GM04504 (cell line): ENCODE measurements at regions not wholly inside any gene's neighbourhood (a gene's known extent, or its start where the extent isn't known, plus 50 kb on each side); places are given as distances from the start of the nearest gene placed in this dataset.
"Not testable (repeated sequence)": the region's sequence is repeated elsewhere in the genome, so short reads cannot be mapped to it uniquely, and the experiment has no call there.

Source experiments
- DNase-seq: peaks from one replicate; pipeline ENCODE4 v3.0.0-alpha.2; 2012; ENCODE audit warnings: low read depth

DNA sequence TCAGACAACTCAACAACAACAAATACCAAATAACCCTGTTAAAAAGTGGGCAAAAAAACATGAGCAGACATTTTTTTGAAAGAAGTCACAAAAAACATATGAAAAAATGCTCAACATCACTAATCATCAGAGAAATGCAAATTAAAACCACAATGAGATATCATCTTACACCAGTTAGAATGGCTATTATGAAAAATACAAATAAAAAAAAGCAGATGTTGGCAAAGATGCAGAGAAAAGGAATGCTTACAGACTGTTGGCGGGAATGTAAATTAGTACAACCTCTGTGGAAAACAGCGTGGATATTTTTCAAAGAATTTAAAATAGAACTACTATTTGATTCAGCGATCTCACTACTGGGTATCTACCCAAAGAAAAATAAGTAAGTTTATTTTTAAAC is 114.0 kb downstream of the SLC38A4 start:
- DNase-seq = peak; percentile 27

DNA sequence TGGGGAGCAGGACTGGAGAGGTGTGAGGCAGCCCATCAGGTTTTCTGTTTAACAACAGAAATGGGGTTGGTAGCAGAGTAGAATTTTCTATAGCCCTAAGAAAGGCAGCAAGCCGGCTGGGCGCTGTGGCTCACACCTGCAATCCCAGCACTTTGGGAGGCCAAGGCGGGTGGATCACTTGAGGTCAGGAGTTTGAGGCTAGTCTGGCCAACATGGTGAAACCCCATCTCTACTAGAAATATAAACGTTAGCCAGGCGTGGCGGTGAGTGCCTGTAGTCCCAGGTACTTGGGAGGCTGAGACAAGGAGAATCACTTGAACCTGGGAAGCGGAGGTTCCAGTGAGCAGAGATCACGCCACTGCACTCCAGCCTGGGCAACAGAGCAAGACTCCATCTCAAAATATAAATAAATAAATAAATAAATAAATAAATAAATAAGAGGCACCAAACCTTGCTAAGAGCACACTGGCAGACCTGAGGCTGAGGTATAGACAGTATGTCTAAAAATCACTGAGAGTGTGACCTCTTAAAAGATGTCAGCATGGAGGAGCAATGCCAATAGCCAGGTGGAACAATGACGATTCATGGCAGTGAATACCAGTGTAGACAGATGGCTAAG is 115.6 kb downstream of the SLC38A4 start:
- no peak for DNase-seq

DNA sequence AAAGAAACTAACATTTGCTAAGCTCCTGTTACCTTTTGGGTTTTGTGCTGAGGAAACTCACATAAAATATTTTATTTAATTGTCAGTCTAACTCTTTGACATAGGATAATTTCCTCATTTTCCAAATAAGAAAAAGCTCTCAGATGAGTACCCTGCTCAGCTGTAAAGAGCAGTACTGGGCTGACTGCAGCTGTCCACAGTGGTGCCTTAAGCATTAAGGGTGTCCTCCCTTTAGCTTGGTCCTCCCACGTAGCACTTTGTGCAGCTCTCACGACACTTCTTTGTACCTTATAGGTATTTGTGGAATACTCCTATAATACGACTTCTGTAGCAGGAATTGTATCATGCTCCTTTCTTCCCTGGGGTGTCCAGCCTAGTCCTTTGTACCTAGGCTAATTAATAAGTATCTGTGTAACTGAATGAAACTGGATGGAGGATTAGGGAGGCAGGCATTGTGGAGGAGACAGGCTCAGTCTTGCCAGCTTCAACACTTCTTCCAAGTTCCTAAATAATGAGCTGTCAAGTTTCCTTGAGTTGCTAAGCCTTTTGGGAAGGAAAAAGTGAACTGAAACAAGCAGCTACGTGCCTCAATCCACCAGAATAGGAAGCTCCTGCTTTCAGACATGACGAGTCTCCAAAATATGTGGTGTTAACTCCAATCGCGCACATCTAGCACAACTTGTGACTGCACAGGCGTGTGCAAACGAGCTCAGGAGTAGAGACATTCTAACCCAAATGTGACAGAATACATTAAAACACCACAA is 123.0 kb downstream of the SLC38A4 start:
- no peak for DNase-seq

DNA sequence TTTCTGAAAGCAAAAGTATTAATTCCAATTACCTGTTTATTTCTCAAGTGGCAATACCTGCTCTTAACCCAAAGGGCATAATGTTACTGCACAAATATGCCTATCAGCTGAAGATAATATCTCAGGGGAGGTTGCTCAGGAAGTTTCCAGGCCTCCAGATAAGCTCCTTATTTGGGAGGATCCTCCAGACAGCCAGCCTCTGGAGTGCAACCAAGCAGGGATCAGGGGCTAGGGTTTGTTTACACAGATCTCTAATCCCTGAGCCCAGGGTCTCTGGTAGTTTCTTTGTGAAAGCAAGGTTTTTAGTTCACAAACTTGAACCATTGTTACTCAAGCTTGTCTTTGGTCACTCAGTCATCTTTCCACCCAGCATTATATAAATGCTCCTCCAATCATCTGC is 124.4 kb downstream of the SLC38A4 start:
- DNase-seq = no peak

DNA sequence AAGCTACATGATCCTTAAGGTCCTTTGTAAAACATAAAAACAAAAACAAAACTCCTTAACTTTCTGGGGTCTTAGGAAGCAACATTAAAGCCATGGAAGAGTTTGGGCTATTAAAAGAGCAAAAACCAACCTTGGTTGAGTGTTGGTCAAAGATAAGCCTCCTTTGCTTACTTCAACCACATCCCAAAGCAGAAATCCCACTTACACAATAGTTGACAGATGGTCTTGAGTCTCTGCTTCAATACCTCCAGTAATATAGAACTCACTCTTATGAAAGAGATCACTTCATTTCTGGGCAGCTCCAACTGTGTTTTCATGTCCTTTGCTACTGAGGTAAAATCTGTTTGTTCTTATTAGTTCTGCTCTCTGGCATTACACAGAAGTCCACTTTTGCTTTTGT is 125.8 kb downstream of the SLC38A4 start:
- DNase-seq = no peak

DNA sequence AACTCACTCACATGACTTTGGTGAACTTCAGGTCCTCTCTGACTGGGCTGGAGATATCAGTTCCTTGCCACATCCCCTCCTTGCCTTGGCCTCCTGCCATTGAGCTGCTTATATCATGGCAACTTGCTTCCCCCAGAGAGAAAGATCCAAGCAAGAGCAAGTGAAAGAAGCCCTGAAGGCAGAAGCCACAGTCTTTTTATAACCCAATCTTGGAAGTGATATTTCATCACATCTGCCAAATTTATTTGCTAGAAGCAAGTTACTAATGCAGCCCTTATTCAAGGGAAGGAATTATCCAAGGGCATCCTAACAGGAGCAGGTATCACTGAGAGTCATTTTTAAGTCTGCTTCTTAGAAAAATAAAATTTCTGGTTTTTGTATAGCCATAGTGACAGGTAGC is 127.8 kb downstream of the SLC38A4 start:
- DNase-seq = no peak

DNA sequence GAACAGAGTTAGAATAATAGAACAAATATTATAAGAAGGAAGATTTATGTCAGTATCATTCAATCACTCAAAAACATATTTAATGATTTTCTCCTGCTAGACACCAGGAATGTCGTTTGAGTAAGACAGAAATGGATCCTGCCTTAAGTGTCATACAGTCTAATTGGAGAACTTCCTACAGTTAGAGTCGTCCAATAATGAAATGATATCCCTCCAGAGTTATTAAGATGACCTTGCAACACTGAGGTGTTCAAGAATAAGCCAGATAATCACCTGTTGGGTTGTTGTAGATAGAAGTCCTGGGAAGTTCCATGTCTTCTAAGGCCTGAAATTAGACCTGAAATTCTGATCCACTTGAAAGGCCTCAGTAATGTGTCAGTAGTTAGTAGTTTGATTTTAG is 132.3 kb downstream of the SLC38A4 start:
- no peak for DNase-seq

DNA sequence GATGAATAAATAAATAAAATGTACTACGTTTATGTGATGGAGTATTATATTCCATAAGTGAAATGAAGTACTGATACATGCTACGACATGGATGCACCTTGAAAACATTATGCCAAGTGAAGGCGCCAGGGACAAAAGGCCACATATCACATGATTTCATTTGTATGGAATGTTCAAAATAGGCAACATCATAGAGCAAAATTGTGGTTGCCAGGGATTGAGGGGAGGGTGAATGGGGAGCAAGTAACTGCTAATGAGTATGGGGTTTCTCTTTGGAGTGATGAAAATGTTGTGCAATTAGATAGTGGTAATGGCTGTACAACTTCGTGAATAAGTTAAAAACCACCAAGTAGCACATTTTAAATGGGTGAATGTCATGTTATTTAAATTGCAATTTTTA is 132.8 kb downstream of the SLC38A4 start:
- DNase-seq = no peak

DNA sequence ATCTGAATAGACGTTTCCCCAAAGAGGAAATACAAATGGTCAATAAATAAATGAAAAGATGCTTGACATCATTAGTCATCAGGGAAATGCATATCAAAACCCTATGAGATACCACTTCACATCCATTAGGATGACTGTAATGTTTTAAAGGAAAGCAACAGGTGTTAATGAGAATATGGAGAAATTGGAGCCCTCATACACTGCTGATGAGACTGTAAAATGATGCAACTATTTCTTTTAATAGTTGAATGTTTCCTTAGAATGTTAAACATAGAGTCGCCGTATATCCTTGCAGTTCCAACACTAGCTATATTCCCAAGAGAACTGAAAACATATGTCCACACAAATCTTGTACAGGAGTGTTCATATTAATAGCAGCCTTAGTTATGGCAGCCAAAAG is 133.2 kb downstream of the SLC38A4 start:
- no peak for DNase-seq

DNA sequence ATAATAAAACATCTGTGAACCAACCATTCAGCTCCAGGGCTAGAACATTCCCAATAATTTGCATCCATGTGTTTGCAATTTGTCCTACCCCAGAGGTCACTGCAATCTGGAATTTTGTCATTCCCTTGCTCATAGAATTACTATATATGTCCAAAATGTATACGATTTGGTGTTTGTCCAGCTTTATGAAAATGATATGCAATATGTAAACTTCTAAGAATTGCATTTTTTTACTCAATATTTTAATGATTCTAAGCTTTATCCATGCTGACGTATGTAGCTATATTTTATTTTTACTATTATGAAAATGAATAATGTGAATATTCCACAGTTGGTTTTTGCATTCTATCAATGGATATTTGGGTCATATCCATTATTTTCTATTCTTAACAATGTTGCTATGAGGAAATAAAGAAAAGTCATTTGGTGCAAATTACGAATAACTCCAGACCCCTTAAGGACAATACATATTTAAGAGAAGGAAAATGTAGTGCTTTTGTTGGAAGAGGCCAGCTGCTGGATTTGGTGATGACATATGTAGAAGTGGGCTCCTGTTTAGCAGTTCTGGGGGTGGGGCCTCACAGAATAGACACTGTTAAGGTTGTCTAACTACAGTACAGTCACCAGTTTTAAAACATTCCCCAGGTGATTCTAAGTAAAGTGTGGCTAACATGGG is 139.4 kb downstream of the SLC38A4 start:
- DNase-seq = no peak

DNA sequence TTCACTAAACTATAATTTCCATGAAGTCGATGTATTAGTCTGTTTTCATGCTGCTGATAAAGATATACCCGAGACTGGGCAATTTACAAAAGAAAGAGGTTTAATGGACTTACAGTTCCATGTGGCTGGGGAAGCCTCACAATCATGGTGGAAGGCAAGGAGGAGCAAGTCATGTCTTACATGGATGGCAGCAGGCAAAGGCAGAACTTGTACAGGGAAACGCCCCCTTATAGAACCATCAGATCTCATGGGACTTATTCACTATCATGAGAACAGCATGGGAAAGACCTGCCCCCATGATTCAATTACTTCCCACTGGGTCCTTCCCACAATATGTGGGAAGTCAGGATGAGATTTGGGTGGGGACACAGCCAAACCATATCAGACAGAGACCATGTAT is 141.6 kb downstream of the SLC38A4 start:
- not testable (repeated sequence) for DNase-seq

DNA sequence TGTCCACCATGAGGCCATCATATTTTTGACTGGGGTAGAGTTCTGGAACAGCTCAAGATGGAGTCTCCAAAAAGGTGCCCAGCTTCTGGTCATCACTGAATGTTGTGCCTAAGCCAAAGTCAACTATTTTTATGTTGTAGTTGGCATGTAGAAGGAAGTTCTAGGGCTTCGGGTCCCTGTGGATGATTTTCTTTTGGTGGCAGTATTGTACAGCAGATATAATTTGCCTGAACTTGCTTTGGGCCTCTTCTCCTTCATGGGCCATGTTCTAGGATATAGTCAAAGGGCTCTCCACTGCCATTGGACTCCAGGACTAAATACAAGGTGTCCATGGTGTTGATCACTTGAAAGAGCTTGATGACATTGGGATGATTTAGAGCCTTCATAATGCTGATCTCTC is 143.6 kb downstream of the SLC38A4 start:
- no peak for DNase-seq

DNA sequence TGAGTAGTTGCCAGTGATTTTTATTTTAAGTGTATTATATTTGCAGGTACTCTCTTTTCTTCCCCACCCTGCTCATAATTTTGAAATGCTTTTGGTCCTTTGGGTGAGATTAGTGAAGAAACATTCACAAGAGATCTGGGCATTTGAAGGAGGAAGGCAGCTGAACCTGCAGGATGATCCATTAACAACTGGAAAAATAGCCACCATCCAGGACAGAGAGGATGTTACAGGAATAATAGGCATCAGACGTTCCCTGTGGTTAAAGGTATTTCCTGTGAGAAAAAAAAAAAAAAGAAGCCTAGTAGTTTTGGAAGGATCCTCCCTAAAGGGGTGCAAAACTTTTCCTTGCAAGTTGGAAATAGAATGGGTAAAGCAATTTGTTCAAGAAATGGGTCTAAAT is 145.3 kb downstream of the SLC38A4 start:
- DNase-seq = no peak

DNA sequence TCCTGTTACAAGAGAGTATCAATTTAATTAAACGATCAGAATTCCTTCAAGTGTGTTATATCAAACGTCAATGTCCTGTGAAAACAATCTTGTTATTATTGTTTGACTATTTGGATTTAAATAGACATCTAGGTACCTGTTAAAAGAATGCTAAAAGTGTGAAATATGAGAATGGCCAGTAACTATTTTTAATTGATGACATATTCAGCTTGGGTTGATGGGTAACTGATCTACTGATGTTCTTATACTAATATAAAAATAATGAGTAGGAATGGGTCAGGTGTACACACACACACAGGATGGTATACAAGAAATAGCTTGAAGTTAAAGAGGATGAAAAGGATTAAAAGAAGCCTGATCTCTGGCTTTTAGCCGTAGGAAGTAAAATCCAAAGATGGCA is 146.0 kb downstream of the SLC38A4 start:
- DNase-seq = no peak

DNA sequence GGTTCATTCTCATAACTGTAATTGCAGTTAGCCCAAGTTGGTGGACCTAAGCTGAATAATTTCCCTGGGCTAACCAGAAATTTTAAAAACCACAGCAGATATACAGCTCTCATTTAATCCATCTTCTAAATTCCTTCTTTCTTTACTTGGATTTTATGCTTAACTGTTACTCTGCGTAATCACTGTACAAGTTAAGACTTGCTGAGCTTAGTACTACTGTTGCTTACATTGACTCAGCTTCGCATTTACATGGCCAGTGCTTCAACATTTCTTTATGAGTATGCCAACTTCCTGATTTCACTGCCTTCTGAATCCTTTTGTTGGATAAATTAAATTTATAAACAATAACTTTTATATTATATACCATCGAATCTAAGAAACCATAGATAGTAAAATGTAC is 147.4 kb downstream of the SLC38A4 start:
- DNase-seq = no peak

DNA sequence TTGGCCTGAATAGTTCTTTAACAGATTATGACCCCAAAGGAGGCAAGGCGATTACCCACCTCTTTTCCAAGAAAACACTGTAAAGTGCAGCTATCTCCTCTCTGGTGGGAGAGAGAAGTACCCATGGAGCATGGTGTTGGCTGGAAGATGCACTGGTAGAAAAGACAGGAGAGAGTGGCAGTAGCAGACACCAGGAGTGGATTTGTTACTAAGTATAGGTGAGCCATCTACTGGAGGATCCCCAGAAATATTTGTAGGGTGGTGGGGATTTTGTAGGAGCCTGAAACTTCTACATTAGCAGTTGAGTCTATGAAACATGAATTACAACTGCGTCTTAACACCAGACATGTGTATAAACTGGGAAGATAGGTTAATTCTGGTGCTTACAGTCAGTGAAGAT is 148.0 kb downstream of the SLC38A4 start:
- DNase-seq = no peak

DNA sequence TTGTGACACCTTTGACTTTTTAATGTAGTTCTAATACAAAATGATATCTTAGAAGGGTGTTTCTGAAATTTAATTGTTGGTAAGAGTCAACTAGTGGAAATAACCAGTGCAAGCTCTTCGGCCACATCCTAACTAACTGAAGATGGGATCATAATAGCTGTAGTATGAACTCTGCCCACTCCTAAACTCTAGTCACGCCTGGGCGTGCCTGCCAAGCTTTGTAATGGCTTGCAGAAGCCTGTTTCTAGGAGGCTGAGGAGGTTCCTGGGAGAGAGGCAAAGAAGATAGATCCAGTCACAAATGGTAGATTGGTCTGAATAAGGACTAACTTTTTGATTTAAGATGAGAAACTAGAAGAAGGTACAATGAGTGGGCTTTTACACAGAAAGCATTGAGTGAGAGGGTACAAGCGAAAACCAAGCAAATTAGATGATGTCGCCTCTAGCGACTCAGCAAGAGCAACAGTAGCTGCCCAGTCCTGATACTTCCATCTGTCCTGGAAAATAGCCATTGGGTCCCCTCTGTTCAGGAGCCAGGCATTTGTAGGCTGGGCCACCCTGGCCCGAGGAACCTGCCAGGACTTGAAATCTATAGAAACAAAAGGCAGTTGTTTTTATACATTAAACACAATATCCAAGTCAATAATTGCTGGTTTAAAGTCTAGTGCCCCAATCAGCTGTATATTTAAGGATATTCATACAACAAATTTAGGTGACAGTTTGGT is 148.8 kb downstream of the SLC38A4 start:
- DNase-seq = no peak

DNA sequence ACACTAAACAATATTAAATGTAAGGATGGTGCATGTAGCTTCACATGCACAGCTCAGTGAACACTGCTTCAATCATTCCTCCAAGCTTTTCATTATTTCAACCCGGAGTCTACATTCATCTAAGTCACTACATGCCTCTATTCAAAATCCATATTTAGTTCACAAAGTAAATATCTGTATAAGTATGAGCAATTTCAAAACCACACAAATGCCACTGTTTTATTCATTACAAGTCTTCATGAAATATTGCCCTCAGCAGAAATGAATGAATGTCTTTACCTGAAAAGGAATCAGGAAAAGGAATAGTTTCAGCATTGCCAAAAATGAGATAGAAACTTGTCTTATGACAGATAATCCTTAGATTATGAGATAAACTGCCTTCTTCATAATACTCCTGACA is 149.4 kb downstream of the SLC38A4 start:
- DNase-seq = no peak

DNA sequence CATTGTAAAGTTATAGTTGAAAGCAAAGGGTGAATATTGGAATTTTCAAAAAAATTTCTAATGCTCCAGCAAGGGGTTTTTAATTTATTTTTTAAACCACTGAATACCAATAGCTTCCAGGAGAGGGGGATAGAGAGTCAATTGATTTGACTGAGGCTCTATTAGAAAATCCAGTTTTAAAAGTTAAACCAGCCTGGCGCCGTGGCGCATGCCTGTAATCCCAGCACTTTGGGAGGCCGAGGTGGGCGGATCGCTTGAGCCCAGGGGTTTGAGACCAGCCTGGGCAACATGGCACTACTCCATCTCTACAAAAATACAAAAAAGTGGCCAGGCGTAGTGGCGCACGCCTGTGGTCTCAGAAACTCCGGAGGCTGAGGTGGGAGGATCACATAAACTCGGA is 150.1 kb downstream of the SLC38A4 start:
- no peak for DNase-seq

DNA sequence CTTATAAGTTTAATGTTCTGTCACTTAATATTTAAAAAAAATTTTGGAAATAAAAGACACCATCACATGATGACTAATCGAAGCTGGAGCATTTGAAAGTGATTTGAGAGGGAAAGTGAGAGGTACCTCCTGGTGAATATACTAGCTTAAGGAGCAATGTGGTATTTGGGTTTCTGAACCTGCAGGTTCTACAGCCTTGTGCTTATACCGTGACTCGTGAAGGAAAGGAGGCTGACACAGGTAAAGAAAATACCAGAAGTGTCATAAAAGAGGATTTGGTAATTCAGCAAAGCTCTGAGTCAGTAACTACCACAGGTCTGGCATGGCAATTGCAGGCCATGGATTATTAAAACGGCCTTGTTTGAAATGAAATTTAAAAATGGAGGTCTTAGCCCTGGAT is 151.0 kb downstream of the SLC38A4 start:
- DNase-seq = no peak

DNA sequence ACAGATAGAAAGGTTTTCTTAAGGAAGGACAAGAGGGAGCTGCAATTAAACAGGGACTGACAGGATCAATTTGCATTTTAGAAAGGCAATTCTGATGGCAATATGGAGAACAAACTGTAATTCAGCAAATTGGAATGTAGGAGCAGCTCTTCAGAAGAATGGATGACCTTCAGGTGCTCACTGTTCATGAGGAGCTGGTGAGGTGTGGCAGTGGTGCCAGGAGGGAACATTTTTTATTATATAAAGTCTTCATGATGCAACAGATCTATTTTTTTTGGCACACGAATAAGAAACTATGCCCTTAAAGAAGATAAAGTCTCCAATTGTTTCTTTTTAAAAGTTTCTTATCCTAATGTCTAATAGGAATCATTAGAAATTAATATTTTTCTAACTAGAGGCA is 151.7 kb downstream of the SLC38A4 start:
- no peak for DNase-seq

DNA sequence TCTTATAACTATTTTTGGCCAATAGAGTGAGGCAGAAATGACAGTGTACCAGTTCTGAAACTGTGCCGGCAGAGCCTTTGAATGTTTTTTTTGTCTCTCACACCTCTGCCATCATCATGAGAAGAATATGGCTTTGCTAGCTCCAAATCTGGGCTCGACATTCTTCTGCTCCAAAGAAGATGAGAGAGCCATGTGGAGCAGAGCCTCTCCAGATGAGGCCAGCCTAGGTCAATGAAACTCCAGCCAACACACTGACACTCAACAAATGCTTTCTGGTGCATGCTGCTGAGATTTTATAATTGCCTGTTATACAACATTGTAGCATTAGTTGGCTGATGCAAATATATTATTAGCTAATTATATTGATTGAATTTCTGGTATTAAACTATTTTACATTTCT is 154.7 kb downstream of the SLC38A4 start:
- DNase-seq = no peak

DNA sequence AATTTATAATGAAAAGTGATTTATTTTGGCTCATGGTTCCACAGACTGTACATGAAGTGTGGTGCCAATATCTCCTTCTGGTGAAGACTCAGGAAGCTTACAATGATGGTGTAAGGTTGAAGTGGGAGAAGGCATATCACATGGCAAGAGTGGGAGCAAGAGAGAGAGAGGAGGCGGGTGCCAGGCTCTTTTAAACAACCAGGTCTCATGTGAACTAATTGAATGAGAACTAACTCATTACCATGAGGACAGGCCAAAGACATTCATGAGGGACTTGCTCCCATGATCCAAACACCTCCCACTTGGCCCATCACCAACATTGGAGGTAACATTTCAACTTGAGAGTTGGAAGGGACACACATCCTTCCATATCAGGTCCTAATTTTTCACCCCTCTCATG is 155.2 kb downstream of the SLC38A4 start:
- no peak for DNase-seq
